Fibroblast of lung (primary cell): ENCODE measurements at regions not wholly inside any gene's neighbourhood (a gene's known extent, or its start where the extent isn't known, plus 50 kb on each side); places are given as distances from the start of the nearest gene placed in this dataset.

Source experiments
- DNase-seq, 2 donors: peaks; one replicate each; pipeline versions ENCODE4 v3.0.0 to v3.0.0-alpha.2; 2010; ENCODE audit warnings: low read depth in 2 of 2
- H2AFZ ChIP-seq: 2 replicates; pipeline ENCODE4 v1.5.1; 2012; ENCODE audit warnings: low read length, control low read depth, inconsistent platforms
- H3K27ac ChIP-seq: 2 replicates; pipeline ENCODE4 v1.5.1; 2011; ENCODE audit warnings: low read length, control low read depth; ENCODE audit not compliant: insufficient read depth
- H3K27me3 ChIP-seq: 2 replicates; pipeline ENCODE4 v1.5.1; 2011; ENCODE audit warnings: mild to moderate bottlenecking, low read length; ENCODE audit not compliant: control insufficient read depth, insufficient read depth
- H3K36me3 ChIP-seq: 2 replicates; pipeline ENCODE4 v1.5.1; 2011; ENCODE audit warnings: low read length; ENCODE audit not compliant: control insufficient read depth, insufficient read depth
- H3K4me1 ChIP-seq: 2 replicates; pipeline ENCODE4 v1.5.1; 2011; ENCODE audit warnings: low read length; ENCODE audit not compliant: control insufficient read depth, insufficient read depth; ENCODE audit errors: extremely low read depth
- H3K4me2 ChIP-seq: 2 replicates; pipeline ENCODE4 v1.5.1; 2011; ENCODE audit warnings: low read length, control low read depth; ENCODE audit not compliant: insufficient read depth; ENCODE audit errors: extremely low read depth
- H3K4me3 ChIP-seq, 4 experiments: fragments of 200-600 bp in 1 of 4; sonication (generic) in 1 of 4; replicated peaks in 1 of 4; 2 replicates each; pipeline ENCODE4 v1.5.1; 2011 to 2016; ENCODE audit warnings: low read length in 4 of 4, low read depth in 3 of 4, mild to moderate bottlenecking in 3 of 4, control low read depth in 2 of 4, inconsistent platforms in 1 of 4, mixed read lengths in 1 of 4; ENCODE audit not compliant: insufficient read depth in 1 of 4; ENCODE audit errors: control extremely low read depth in 1 of 4
- H3K79me2 ChIP-seq: 2 replicates; pipeline ENCODE4 v1.5.1; 2012; ENCODE audit warnings: mild to moderate bottlenecking, low read length, inconsistent platforms; ENCODE audit not compliant: control insufficient read depth, insufficient read depth
- H3K9ac ChIP-seq: 2 replicates; pipeline ENCODE4 v1.5.1; 2011; ENCODE audit warnings: mild to moderate bottlenecking, low read length, control low read depth; ENCODE audit not compliant: insufficient read depth
- H3K9me3 ChIP-seq: 2 replicates; pipeline ENCODE4 v1.5.1; 2012; ENCODE audit warnings: low read depth, low read length; ENCODE audit not compliant: control insufficient read depth, insufficient read depth
- H4K20me1 ChIP-seq: 2 replicates; pipeline ENCODE4 v1.5.1; 2011; ENCODE audit warnings: low read length; ENCODE audit not compliant: control insufficient read depth, insufficient read depth; ENCODE audit errors: extremely low read depth
- EZH2 ChIP-seq: IDR thresholded peaks from 2 replicates; pipeline ENCODE4 v1.5.1; 2012; ENCODE audit warnings: low read length, control low read depth, mild to moderate bottlenecking; ENCODE audit errors: missing control alignments
- TF ChIP-seq, protein P1 (sequence below), 2 donors: IDR thresholded peaks in 1 of 2; conservative IDR thresholded peaks in 1 of 2; 1 replicate in 1 of 2; 2 replicates in 1 of 2; pipeline ENCODE4 v1.5.1; 2011 to 2012; ENCODE audit warnings: low read length in 2 of 2, control low read depth in 1 of 2, inconsistent platforms in 1 of 2, low read depth in 1 of 2, mild to moderate bottlenecking in 1 of 2

GRCh38 chr5:104755806-104756205 is 1193.2 kb upstream of the NUDT12 start:
- Histone ChIP-seq H3K4me3 (no peak overlapping the region), H3K27me3 (no peaks in the 10 kb centered on the region), H3K9ac (no peak overlapping the region), H3K4me1 (no peaks in the 10 kb centered on the region), H4K20me1 (no peaks in the 10 kb centered on the region), H3K79me2 (no peaks in the 10 kb centered on the region), H3K4me2 (no peak overlapping the region), H3K36me3 (no peaks in the 10 kb centered on the region), H3K9me3 (no peaks in the 10 kb centered on the region), H3K27ac (no peak overlapping the region), H2AFZ (no peak overlapping the region)
- DNase-seq: no peak
- TF ChIP-seq EZH2: no peak
- TF ChIP-seq, protein P1, sequence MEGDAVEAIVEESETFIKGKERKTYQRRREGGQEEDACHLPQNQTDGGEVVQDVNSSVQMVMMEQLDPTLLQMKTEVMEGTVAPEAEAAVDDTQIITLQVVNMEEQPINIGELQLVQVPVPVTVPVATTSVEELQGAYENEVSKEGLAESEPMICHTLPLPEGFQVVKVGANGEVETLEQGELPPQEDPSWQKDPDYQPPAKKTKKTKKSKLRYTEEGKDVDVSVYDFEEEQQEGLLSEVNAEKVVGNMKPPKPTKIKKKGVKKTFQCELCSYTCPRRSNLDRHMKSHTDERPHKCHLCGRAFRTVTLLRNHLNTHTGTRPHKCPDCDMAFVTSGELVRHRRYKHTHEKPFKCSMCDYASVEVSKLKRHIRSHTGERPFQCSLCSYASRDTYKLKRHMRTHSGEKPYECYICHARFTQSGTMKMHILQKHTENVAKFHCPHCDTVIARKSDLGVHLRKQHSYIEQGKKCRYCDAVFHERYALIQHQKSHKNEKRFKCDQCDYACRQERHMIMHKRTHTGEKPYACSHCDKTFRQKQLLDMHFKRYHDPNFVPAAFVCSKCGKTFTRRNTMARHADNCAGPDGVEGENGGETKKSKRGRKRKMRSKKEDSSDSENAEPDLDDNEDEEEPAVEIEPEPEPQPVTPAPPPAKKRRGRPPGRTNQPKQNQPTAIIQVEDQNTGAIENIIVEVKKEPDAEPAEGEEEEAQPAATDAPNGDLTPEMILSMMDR (conservative IDR thresholded peaks at IDR 0.05 in 1 of 2, IDR thresholded peaks at IDR 0.05 in 1 of 2; ENCODE audit: low read depth in 1 of 2, low read length in 2 of 2): no peak

- Histone ChIP-seq H4K20me1 (no peaks in the 10 kb centered on the region), H3K36me3 (no peaks in the 10 kb centered on the region), H3K27ac (no peak overlapping the region), H3K9ac (no peak overlapping the region), H3K79me2 (no peaks in the 10 kb centered on the region), H3K9me3 (no peaks in the 10 kb centered on the region), H3K4me1 (no peaks in the 10 kb centered on the region), H3K4me2 (no peak overlapping the region), H2AFZ (no peak overlapping the region), H3K4me3 (no peak overlapping the region), H3K27me3 (no peaks in the 10 kb centered on the region)
- TF ChIP-seq, protein P1 (conservative IDR thresholded peaks at IDR 0.05 in 1 of 2, IDR thresholded peaks at IDR 0.05 in 1 of 2; ENCODE audit: low read depth in 1 of 2, low read length in 2 of 2): no peak
- no peak for TF ChIP-seq EZH2
- DNase-seq: no peak
These were observed 1191.9 kb upstream of the NUDT12 start for GRCh38 chr5:104754311-104754995.

- Histone ChIP-seq H3K9ac (no peak overlapping the region), H3K9me3 (no peaks in the 10 kb centered on the region), H3K79me2 (no peaks in the 10 kb centered on the region), H3K27me3 (no peaks in the 10 kb centered on the region), H3K4me2 (no peak overlapping the region), H4K20me1 (no peaks in the 10 kb centered on the region), H3K36me3 (no peaks in the 10 kb centered on the region), H3K27ac (no peak overlapping the region), H3K4me1 (no peaks in the 10 kb centered on the region), H2AFZ (no peak overlapping the region), H3K4me3 (no peak overlapping the region)
- DNase-seq: no peak
- TF ChIP-seq, protein P1 (conservative IDR thresholded peaks at IDR 0.05 in 1 of 2, IDR thresholded peaks at IDR 0.05 in 1 of 2; ENCODE audit: low read depth in 1 of 2, low read length in 2 of 2): no peak
- TF ChIP-seq EZH2: no peak
These were observed 1189.4 kb upstream of the NUDT12 start for GRCh38 chr5:104751969-104752368.
